GM12872 (cell line): ENCODE measurements at regions not wholly inside any gene's neighbourhood (a gene's known extent, or its start where the extent isn't known, plus 50 kb on each side); places are given as distances from the start of the nearest gene placed in this dataset.

Experiments used
- CTCF ChIP-seq: IDR thresholded peaks from 3 replicates; pipeline ENCODE4 v1.5.1; 2011; ENCODE audit warnings: low read depth, mild to moderate bottlenecking, low read length, moderate library complexity; ENCODE audit not compliant: insufficient read depth

GRCh38 chr14:56057071-56057741 lies 61.0 kb upstream of the PELI2 start:
- TF ChIP-seq CTCF, result no peak

GRCh38 chr14:56057767-56058166 lies 60.4 kb upstream of the PELI2 start:
- TF ChIP-seq CTCF, result no peak

DNA sequence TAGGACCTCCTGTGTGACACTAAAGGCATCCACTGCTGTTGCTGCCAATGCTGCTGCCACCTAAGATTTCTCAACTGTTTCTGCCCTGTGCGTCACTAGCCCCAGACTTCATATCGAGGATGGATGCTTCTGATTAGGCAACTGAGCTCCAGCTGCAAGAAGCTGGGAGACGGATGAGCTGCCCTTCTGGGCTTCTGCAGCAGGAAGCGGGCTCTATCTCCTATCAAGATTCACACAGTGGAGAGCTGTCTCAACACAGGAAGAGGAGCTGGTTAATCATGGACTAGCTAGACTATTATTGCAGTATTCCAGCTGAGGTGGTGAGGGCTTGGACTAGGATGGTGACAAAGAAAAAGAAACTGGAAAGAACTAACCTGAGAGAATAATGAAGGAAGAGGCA lies 59.2 kb upstream of the PELI2 start:
- no peak for TF ChIP-seq CTCF

GRCh38 chr14:56061051-56061450 lies 57.2 kb upstream of the PELI2 start:
- TF ChIP-seq CTCF, result no peak

DNA sequence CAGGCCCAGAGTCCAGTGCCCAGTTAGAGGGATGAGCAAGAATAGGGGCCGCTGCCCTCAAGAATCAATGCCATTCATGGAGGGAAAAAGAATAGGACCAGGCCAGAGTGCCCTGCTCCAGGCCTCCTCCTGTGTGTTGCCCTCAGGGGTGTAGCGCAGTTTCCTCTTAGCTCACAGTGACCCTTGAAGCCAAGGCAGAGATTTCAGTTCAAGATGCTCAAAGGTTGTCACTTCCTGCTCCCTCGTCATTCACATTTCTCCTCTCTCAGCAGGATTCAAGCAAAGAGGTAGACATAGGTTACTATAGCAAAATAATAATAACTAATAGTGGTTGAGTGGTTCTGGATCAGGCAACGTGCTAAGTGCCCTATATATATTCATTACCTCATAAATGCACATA lies 55.1 kb upstream of the PELI2 start:
- no peak for TF ChIP-seq CTCF

DNA sequence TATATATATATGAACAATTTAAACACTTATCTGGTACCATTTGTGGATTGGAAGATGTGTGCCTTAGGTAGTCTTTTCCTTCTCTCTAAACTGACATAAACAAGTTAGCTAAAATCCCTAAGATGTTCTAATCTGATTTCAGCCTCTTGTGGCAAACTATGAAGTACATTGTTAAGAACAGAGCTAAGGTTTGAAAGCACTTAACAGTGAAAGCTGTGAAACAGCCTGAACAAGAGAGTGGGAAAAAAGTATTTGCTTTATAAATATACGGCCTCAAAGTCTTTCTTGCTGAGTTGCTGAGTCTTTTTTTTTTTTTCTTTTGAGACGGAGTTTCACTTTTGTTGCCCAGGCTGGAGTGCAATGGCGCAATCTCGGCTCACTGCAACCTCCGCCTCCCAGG lies 53.7 kb upstream of the PELI2 start:
- TF ChIP-seq CTCF, result no peak

DNA sequence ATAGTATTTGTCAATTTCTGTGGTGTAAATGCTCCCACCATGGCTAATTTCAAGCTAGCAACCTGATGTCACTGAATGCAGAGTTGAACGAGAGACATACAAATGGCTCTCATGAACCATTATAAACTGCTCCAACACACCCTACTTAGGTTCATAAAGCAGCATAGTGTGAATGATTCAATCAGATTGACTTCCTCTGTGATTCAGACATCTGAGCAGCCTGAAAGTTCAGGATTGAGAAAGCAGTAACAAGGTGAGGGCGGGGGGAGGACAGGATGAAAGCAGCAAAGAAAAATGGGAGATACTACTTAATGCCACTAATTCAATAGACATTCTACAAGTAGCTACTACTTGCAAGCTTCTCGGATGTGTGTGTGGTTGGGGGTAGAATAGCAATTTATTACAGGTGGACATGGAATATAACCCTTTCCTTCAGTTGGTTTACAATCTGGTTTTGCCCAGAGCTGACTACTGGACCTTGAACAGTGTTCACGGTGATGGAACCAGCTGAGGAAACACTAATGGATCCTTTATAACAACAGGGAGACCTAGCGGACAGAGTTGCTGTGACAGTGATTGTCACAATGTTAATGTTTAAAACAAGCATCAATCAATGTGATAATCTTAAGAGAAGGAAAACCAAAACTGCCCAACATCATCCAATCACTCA lies 52.5 kb upstream of the PELI2 start:
- TF ChIP-seq CTCF, result no peak
